ENCODE measurements at regions not wholly inside any gene's neighbourhood (a gene's known extent, or its start where the extent isn't known, plus 50 kb on each side); places are given as distances from the start of the nearest gene placed in this dataset.

DNA sequence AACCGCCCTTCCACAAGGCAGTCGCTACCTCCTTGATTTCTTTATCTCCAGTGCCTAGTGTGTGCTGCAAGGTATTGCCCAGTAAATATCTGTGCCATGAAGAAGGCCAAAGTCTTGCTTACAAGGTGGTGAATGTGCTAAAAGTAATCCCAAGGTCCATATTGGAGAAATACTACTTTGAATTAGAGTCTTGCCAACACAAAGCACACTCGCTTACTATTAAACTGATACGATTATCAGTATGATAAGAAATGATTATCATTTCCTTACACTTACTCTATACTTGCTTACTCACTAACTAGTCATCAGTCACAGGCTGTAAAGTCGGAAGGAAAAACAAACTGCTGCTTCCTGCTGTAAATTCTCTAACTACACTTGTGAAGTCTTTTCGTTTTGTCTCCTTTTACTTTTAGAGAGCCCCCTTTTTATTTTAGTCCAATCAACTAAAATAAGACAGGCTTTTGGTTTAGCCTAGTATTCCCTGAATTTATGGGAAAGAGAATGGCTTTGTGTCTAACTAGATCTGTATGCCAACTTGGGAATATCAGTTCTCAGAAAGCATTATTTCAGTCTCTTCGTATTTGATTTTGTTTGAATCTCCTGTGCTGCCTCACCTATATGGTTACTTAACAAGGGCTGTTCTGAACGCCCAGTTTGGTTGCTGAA is 107.1 kb upstream of the TSC22D2 start:
- TF ChIP-seq POLR2A (IDR thresholded peaks at IDR 0.05; ENCODE audit: low read depth, low read length) (no peak), POLR2AphosphoS5 (IDR thresholded peaks at IDR 0.05; ENCODE audit: low read depth, low read length) (no peak)

Measured in GM12892 (cell line).